Nephron progenitor cell (in vitro differentiated cells): ENCODE measurements at regions not wholly inside any gene's neighbourhood (a gene's known extent, or its start where the extent isn't known, plus 50 kb on each side); places are given as distances from the start of the nearest gene placed in this dataset.

Source experiments
- DNase-seq: peaks from one replicate; pipeline ENCODE4 v3.0.0; 2021
- H3K27ac Mint-ChIP-seq: 2 replicates; pipeline ENCODE4 v1.8.0; 2021; ENCODE audit warnings: mild to moderate bottlenecking, moderate library complexity, mixed read lengths
- H3K27me3 Mint-ChIP-seq: 2 replicates; pipeline ENCODE4 v1.8.0; 2021; ENCODE audit warnings: mild to moderate bottlenecking, low read depth, mixed read lengths; ENCODE audit not compliant: poor library complexity
- H3K36me3 Mint-ChIP-seq: 2 replicates; pipeline ENCODE4 v1.8.0; 2021; ENCODE audit warnings: low read depth, mixed read lengths
- H3K4me1 Mint-ChIP-seq: 2 replicates; pipeline ENCODE4 v1.8.0; 2021; ENCODE audit warnings: mixed read lengths
- H3K4me3 Mint-ChIP-seq: 2 replicates; pipeline ENCODE4 v1.8.0; 2021; ENCODE audit warnings: mild to moderate bottlenecking, moderate library complexity, mixed read lengths
- H3K9me3 Mint-ChIP-seq: 2 replicates; pipeline ENCODE4 v1.8.0; 2021; ENCODE audit warnings: mild to moderate bottlenecking, moderate library complexity, mixed read lengths
- TF ChIP-seq, protein P1 (sequence below): fragments of 200-600 bp; sonication (generic); IDR thresholded peaks from 2 replicates; pipeline ENCODE4 v1.5.0; 2021; ENCODE audit warnings: antibody characterized with exemption

DNA sequence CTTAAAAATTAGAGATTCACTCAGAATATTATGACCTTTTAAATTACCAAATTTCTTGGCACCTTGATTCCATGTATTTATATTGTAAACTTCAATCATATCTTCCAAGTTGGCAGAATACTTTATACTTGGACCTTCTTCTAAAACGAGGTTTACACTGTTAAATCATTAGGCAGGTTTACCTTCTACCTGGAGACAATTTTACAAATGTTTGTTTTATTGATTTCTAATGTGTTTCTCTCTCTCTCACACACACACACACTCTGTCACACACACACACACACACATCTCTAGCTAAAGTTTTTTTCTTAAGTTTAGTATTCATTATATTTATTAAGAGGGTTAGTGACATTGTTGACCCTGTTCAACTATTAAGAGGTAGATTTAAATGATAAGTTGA, 1155.6 kb downstream of the NSUN3 start:
- TF ChIP-seq, protein P1, sequence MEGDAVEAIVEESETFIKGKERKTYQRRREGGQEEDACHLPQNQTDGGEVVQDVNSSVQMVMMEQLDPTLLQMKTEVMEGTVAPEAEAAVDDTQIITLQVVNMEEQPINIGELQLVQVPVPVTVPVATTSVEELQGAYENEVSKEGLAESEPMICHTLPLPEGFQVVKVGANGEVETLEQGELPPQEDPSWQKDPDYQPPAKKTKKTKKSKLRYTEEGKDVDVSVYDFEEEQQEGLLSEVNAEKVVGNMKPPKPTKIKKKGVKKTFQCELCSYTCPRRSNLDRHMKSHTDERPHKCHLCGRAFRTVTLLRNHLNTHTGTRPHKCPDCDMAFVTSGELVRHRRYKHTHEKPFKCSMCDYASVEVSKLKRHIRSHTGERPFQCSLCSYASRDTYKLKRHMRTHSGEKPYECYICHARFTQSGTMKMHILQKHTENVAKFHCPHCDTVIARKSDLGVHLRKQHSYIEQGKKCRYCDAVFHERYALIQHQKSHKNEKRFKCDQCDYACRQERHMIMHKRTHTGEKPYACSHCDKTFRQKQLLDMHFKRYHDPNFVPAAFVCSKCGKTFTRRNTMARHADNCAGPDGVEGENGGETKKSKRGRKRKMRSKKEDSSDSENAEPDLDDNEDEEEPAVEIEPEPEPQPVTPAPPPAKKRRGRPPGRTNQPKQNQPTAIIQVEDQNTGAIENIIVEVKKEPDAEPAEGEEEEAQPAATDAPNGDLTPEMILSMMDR: no peak
- H3K27ac Mint-ChIP-seq: no peak overlapping the region
- peaks cover 23% of the 10 kb centered on the region for H3K9me3 Mint-ChIP-seq

DNA sequence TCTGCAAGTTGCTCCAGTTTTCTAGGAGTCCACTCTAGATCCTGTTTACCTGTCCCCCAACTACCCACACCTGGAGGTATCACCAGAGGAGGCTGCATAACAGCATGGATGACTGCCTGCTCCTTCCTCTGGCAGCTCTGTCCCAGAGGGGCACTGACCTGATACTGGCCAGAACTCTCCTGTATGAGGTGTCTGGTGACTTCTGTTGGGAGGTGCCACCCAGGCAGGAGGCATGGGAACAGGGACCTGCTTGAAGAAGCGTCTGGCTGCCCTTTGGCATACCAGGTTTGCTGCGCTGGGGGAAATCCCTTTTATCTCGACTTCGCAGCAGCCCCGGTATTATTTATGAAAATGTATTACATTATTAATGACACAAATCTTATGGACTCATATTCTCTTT, 1163.6 kb downstream of the NSUN3 start:
- H3K27me3 Mint-ChIP-seq: no peaks in the 10 kb centered on the region
- H3K36me3 Mint-ChIP-seq: peaks cover 4% of the 10 kb centered on the region
- H3K4me1 Mint-ChIP-seq: no peaks in the 10 kb centered on the region
- H3K4me3 Mint-ChIP-seq: no peak overlapping the region
- DNase-seq: no peak
- peaks cover 24% of the 10 kb centered on the region for H3K9me3 Mint-ChIP-seq
- TF ChIP-seq, protein P1: no peak
- no peak overlapping the region for H3K27ac Mint-ChIP-seq

More for the DNA sequence above, 1155.6 kb downstream of the NSUN3 start:
- H3K27me3 Mint-ChIP-seq: no peaks in the 10 kb centered on the region
- DNase-seq: no peak
- no peaks in the 10 kb centered on the region for H3K36me3 Mint-ChIP-seq
- H3K4me1 Mint-ChIP-seq: no peaks in the 10 kb centered on the region
- no peak overlapping the region for H3K4me3 Mint-ChIP-seq

DNA sequence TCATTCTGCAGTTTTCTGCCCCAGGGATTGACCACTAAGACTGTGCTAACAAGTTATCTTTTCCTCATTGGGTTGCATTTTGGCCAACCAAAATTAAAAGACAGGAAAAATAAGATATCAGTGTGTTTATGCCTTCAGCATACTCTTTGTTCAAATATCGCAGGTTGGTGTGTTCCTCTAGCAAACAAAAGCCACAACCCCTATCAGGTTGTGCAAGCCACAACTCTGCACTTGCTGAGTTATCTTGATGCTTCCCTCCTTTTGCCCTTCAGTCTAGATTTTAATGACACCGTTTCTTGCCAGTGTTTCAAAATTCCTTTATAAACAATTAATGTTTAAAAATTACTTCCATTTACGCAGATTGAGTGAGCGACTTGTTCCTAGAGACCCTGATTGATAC, 1164.2 kb downstream of the NSUN3 start:
- DNase-seq: no peak
- Mint-ChIP-seq H3K36me3 (peaks cover 4% of the 10 kb centered on the region), H3K9me3 (peaks cover 24% of the 10 kb centered on the region), H3K27ac (no peak overlapping the region), H3K27me3 (no peaks in the 10 kb centered on the region), H3K4me3 (no peak overlapping the region), H3K4me1 (no peaks in the 10 kb centered on the region)
- TF ChIP-seq, protein P1: no peak

DNA sequence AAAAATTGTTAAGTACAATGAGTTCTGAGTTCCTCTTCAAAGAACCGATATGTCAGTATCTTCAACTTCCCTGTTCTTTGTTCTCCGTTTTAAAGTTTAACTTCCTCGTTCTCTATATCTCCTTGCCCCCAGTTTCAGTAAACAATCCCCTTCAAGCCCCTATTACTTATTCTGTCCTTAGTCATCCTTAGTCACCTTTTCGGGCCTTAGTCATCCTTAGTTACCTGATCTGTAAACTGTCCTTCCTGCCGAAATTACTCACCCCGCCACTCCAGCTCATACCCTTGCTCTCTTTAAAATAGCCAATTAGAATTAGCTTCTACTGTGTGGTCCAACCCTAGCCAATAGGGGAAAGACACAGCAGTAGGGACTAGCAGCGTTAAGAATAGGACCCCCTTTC, 1165.6 kb downstream of the NSUN3 start:
- H3K36me3 Mint-ChIP-seq: peaks cover 4% of the 10 kb centered on the region
- H3K4me3 Mint-ChIP-seq: no peak overlapping the region
- no peak overlapping the region for H3K27ac Mint-ChIP-seq
- no peaks in the 10 kb centered on the region for H3K27me3 Mint-ChIP-seq
- TF ChIP-seq, protein P1: no peak
- no peak for DNase-seq
- no peaks in the 10 kb centered on the region for H3K4me1 Mint-ChIP-seq
- H3K9me3 Mint-ChIP-seq: peaks cover 24% of the 10 kb centered on the region

DNA sequence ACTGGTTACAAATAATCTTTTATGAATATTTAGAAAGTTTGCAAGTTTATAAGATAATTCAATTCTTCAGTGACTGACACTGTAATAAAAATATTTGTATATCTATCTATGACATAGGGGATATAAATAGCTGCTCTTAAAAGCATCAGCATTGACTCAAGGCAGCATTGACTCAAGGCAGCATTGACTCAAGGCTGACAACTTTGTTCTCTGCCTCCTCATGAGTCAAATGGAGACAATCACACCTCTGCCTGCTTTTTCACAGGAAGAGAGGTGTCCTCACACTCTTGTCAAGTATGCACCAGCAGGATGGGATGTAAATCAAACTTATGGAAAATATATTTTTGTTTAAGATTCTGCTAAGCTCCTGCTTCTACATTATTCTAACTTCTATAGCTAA, 1173.1 kb downstream of the NSUN3 start:
- TF ChIP-seq, protein P1: no peak
- Mint-ChIP-seq H3K27me3 (no peaks in the 10 kb centered on the region), H3K4me1 (no peaks in the 10 kb centered on the region), H3K27ac (no peak overlapping the region), H3K4me3 (no peak overlapping the region), H3K9me3 (no peaks in the 10 kb centered on the region), H3K36me3 (no peaks in the 10 kb centered on the region)
- DNase-seq: no peak

DNA sequence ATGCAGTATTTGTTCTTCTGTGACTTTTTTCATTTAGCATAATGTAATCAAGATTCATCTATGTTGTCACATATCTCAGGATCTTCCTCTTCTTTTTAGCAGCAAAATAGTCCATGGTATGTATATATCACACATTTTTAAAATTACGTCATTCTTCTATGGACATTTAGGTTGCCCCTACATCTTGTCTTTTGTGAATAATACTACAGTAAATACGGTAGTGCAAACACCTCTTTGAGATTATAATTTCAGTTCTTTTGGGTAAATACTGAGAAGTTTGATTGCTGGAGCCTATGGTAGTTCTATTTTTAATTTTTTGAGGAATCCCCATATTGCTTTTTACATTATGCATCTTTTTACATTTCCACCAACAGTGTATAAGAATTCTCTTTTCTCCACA, 1174.9 kb downstream of the NSUN3 start:
- DNase-seq: no peak
- H3K27ac Mint-ChIP-seq: no peak overlapping the region
- no peak overlapping the region for H3K4me3 Mint-ChIP-seq
- H3K4me1 Mint-ChIP-seq: no peaks in the 10 kb centered on the region
- no peaks in the 10 kb centered on the region for H3K9me3 Mint-ChIP-seq
- no peaks in the 10 kb centered on the region for H3K27me3 Mint-ChIP-seq
- TF ChIP-seq, protein P1: no peak
- no peaks in the 10 kb centered on the region for H3K36me3 Mint-ChIP-seq
